Prostate gland (tissue), 2 donors: ENCODE measurements at regions not wholly inside any gene's neighbourhood (a gene's known extent, or its start where the extent isn't known, plus 50 kb on each side); places are given as distances from the start of the nearest gene placed in this dataset.

Experiments used
- DNase-seq: peaks from one replicate; pipeline ENCODE4 v3.0.0-alpha.2; 2019; ENCODE audit warnings: low spot score
- H3K27ac ChIP-seq, 2 donors: fragments of 200-600 bp; sonication (generic); 2 replicates each; pipeline ENCODE4 v1.5.1; 2017 to 2019
- H3K27me3 ChIP-seq: fragments of 200-600 bp; sonication (generic); replicated peaks from 2 replicates; pipeline ENCODE4 v1.5.1; 2019; ENCODE audit not compliant: insufficient read depth
- H3K36me3 ChIP-seq, 2 donors: fragments of 200-600 bp; sonication (generic); 1 replicate in 1 of 2; 2 replicates in 1 of 2; pipeline versions ENCODE4 v1.5.1 to v1.8.1; 2017 to 2019
- H3K4me1 ChIP-seq: fragments of 200-600 bp; sonication (generic); replicated peaks from 2 replicates; pipeline ENCODE4 v1.5.1; 2019
- H3K4me3 ChIP-seq, 2 donors: fragments of 200-600 bp; sonication (generic); 2 replicates each; pipeline ENCODE4 v1.5.1; 2017 to 2019
- H3K9me3 ChIP-seq: fragments of 200-600 bp; sonication (generic); 2 replicates; pipeline ENCODE4 v1.5.1; 2017
- POLR2A ChIP-seq: fragments of 450-650 bp; IDR thresholded peaks from one replicate; pipeline ENCODE4 v1.6.1; 2016; ENCODE audit warnings: antibody characterized with exemption, mild to moderate bottlenecking
- POLR2AphosphoS5 ChIP-seq: sonication (generic); formaldehyde crosslinking; IDR thresholded peaks from one replicate; pipeline ENCODE4 v1.6.1; 2017; ENCODE audit warnings: antibody characterized with exemption
- WGBS: methylation state at CpG from one replicate; pipeline ENCODE4 v1.1.5; 2018; 5-methylcytosine and 5-hydroxymethylcytosine counted together
- intact Hi-C: fragments of 100-400 bp; cut with DNase I; formaldehyde crosslinking; loops from one replicate; pipeline ENCODE4 v1.14.2; 2022
- TF ChIP-seq, protein P1 (sequence below), 4 experiments: fragments of 200-600 bp in 2 of 4; fragments of 450-650 bp in 2 of 4; sonication (generic) in 2 of 4; IDR thresholded peaks; 1 replicate in 3 of 4; 2 replicates in 1 of 4; pipeline ENCODE4 v1.5.1; 2016 to 2019; ENCODE audit warnings: antibody characterized with exemption in 4 of 4, mild to moderate bottlenecking in 2 of 4, moderate library complexity in 2 of 4

DNA sequence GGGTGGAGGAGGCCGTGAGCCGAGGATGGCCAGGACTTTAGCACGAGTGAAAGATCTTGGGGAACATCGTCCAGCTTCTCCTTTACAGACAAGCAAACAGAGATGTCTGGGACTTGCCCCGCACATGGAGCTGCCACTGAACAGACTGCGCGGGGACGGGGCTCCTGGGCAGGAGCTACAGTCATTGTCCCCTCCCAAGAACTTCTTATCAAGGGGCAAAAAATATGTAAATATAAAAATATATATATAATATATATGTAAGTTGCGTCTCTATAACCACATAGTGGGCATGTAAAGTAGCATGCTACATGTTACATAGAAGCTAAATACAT is 245.0 kb upstream of the SALL3 start:
- no peak overlapping the region for H3K4me3 ChIP-seq
- H3K36me3 ChIP-seq = no peaks in the 10 kb centered on the region
- peaks cover 5% of the 10 kb centered on the region for H3K4me1 ChIP-seq
- H3K9me3 ChIP-seq = no peaks in the 10 kb centered on the region
- no peak overlapping the region for H3K27ac ChIP-seq
- intact Hi-C loops = no loop called here
- 81% methylated on average over 9 of the region's 9 CpGs for WGBS
- no peak for DNase-seq
- H3K27me3 ChIP-seq = no peaks in the 10 kb centered on the region
- TF ChIP-seq, protein P1, sequence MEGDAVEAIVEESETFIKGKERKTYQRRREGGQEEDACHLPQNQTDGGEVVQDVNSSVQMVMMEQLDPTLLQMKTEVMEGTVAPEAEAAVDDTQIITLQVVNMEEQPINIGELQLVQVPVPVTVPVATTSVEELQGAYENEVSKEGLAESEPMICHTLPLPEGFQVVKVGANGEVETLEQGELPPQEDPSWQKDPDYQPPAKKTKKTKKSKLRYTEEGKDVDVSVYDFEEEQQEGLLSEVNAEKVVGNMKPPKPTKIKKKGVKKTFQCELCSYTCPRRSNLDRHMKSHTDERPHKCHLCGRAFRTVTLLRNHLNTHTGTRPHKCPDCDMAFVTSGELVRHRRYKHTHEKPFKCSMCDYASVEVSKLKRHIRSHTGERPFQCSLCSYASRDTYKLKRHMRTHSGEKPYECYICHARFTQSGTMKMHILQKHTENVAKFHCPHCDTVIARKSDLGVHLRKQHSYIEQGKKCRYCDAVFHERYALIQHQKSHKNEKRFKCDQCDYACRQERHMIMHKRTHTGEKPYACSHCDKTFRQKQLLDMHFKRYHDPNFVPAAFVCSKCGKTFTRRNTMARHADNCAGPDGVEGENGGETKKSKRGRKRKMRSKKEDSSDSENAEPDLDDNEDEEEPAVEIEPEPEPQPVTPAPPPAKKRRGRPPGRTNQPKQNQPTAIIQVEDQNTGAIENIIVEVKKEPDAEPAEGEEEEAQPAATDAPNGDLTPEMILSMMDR (IDR thresholded peaks at IDR 0.05) = no peak
- no peak for TF ChIP-seq POLR2A
- no peak for TF ChIP-seq POLR2AphosphoS5

DNA sequence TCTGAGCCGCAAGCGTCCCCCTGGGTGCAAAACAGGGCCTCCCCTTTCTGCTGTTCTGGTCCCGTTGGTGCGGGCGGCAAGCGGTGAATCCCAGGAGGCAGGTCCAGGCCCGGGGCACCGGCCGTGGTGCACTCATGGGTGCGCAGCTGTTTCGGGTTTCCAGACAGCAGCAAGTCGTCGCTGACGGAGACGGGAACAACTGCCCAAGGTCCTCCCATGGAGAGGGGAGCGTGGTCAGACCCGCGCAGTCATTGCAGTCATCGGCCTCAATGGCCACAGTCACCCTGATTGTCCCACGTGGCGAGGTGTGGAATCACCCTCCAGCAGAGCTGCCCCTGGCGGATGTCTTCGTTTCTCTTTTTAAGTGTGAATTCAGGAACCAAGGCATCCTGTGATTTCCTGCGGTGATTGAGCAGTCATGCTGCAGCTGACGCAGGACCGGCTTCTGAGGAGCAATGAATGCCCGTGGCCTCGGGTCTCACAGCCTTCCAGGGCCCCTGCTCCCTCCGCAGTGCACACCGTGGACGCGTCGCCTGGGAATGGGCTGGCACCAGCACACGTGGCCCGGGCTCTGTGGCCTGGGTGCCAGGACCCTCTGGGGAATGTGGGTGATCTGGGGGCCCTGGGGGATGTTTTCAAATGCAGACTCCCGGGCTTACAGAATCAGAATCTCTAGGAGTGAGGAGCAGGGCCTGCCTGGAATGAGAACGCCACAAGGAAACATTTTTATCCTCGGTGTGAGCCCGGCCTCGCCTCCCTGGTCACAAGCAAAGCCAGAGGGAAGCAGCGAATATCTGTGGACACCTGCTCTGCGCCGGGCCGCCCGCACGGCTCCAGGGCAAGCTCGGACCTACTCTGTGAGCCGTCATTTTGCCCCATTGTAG is 244.2 kb upstream of the SALL3 start:
- intact Hi-C loops = no loop called here
- Histone ChIP-seq H3K9me3 (no peaks in the 10 kb centered on the region), H3K27ac (no peak overlapping the region), H3K4me3 (no peak overlapping the region), H3K27me3 (no peaks in the 10 kb centered on the region), H3K4me1 (peaks cover 5% of the 10 kb centered on the region), H3K36me3 (no peaks in the 10 kb centered on the region)
- TF ChIP-seq POLR2A (no peak), POLR2AphosphoS5 (no peak)
- TF ChIP-seq, protein P1 (IDR thresholded peaks at IDR 0.05) = no peak
- WGBS = 95% methylated on average over 48 of the region's 48 CpGs
- DNase-seq = no peak

DNA sequence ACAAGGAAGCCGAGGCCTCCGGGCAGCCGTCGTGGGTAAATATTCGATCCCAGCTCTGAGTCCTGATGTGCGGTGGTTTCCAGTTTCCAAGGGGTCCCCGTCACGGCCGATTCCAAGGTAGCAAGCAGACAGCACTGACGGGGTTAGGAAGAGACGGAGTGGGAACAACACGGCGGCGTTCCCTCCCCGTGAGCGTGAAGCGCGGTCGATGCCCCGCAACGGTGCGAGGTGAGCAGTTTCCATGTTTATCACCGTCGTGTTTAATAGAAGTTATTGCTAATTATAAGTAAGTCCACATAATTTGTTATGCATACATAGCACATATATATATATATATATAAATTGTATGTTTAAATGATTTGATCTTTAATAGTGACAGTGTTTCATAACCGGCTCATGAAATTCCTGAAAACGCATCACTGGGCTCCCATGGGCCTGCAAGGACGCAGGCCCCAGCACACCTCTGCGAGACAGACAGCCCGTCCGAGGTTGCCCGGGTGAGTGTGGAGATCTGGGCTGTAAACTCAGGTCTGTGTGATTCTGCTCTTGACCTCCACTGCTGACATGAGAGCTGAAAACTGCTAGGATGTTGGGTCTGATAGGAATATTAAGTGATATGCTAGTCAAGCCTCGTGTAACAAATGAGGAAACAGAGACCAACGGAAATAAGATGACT is 243.5 kb upstream of the SALL3 start:
- WGBS = 93% methylated on average over 32 of the region's 33 CpGs
- Histone ChIP-seq H3K27me3 (no peaks in the 10 kb centered on the region), H3K4me3 (no peak overlapping the region), H3K36me3 (no peaks in the 10 kb centered on the region), H3K27ac (no peak overlapping the region), H3K4me1 (no peaks in the 10 kb centered on the region), H3K9me3 (no peaks in the 10 kb centered on the region)
- DNase-seq = no peak
- no peak for TF ChIP-seq POLR2AphosphoS5
- no peak for TF ChIP-seq POLR2A
- TF ChIP-seq, protein P1 (IDR thresholded peaks at IDR 0.05) = no peak
- intact Hi-C loops = no loop called here

DNA sequence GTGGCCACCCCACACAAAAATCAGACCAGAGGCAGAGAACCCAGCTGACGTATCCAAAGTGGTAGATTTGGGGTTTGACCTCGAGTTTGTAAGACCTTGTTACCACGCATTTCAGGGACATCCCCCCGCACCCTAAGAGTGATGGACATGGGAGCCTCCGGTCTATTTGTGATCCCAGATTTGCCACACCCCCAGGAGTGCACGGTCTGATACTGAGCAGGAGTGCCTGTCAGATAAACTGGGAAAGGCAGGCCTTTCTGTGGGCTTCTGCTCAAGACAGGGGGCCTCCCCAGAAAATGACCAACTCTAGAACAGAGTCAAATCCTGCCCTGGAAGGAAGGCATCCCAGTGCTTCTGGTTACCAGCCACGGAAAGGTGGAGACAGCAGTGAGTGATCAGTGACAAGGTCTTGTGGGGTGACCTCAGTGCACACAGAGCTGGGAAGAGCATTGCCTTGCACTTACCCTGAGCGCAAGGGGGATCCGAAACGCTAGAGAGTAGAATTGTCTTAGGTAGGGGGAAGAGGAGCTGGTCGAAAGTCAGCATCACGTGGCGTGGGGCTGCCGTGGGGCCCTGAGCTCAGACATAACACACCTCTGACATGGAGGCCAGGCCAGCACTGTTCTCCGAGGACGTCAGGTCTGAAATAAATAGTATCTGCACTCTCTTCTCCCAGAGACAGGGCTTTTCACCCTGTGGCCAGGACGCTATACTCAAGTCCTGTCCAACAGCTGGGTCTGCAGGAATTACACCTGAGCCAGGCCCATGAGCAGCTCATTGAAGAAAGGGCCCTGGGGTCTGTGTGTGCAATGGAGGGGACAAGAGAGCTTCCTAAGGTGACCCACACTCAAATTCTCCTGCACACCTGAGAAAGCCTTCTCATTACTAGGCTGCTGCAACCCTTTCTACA is 242.4 kb upstream of the SALL3 start:
- Histone ChIP-seq H3K27me3 (no peaks in the 10 kb centered on the region), H3K4me1 (no peaks in the 10 kb centered on the region), H3K4me3 (no peak overlapping the region), H3K27ac (no peak overlapping the region), H3K9me3 (no peaks in the 10 kb centered on the region), H3K36me3 (no peaks in the 10 kb centered on the region)
- TF ChIP-seq POLR2A (no peak), POLR2AphosphoS5 (no peak)
- TF ChIP-seq, protein P1 (IDR thresholded peaks at IDR 0.05) = no peak
- no peak for DNase-seq
- 93% methylated on average over 17 of the region's 17 CpGs for WGBS
- intact Hi-C loops = no loop called here
